CD4-positive, CD25-positive, alpha-beta regulatory T cell (primary cell): ENCODE measurements at regions not wholly inside any gene's neighbourhood (a gene's known extent, or its start where the extent isn't known, plus 50 kb on each side); places are given as distances from the start of the nearest gene placed in this dataset.

Source experiments
- ATAC-seq, 2 donors: fragments of 150-1000 bp; cut with Tn5 transposase; one replicate each; pipeline ENCODE4 v1.10.0; 2021; ENCODE audit warnings: low read depth in 2 of 2, moderate number of reproducible peaks in 2 of 2, moderate library complexity in 1 of 2
- DNase-seq, 3 donors: peaks; one replicate each; pipeline versions ENCODE4 v3.0.0 to v3.0.0-alpha.2; 2012 to 2022; ENCODE audit warnings: mixed read lengths in 1 of 3
- H3K27ac ChIP-seq: one replicate; pipeline ENCODE4 v1.7.0; 2013; ENCODE audit warnings: mild to moderate bottlenecking, low read length; ENCODE audit not compliant: insufficient read depth, poor library complexity, severe bottlenecking
- H3K27me3 ChIP-seq: one replicate; pipeline ENCODE4 v1.7.0; 2013; ENCODE audit warnings: low read length; ENCODE audit not compliant: control insufficient read depth, insufficient read depth
- H3K36me3 ChIP-seq: one replicate; pipeline ENCODE4 v1.7.0; 2013; ENCODE audit warnings: mild to moderate bottlenecking, low read length, moderate library complexity; ENCODE audit not compliant: control insufficient read depth, insufficient read depth
- H3K4me1 ChIP-seq: 2 replicates; pipeline ENCODE4 v1.7.0; 2013; ENCODE audit warnings: mild to moderate bottlenecking, low read length; ENCODE audit not compliant: insufficient read depth, control insufficient read depth, poor library complexity, severe bottlenecking
- H3K4me3 ChIP-seq: one replicate; pipeline ENCODE4 v1.7.0; 2013; ENCODE audit warnings: low read depth, mild to moderate bottlenecking, low read length, moderate library complexity
- H3K9me3 ChIP-seq, 2 experiments: 1 replicate in 1 of 2; 2 replicates in 1 of 2; pipeline ENCODE4 v1.7.0; 2013; ENCODE audit warnings: low read length in 2 of 2, mild to moderate bottlenecking in 1 of 2, moderate library complexity in 1 of 2; ENCODE audit not compliant: control insufficient read depth in 2 of 2
- H3K27ac Mint-ChIP-seq, 3 donors: one replicate each; pipeline ENCODE4 v1.8.0; 2020 to 2022; ENCODE audit warnings: mild to moderate bottlenecking in 3 of 3, mixed read lengths in 3 of 3, moderate library complexity in 2 of 3
- H3K27me3 Mint-ChIP-seq: one replicate; pipeline ENCODE4 v1.8.0; 2022; ENCODE audit warnings: mild to moderate bottlenecking, mixed read lengths
- H3K36me3 Mint-ChIP-seq: one replicate; pipeline ENCODE4 v1.8.0; 2020; ENCODE audit warnings: mixed read lengths
- H3K4me1 Mint-ChIP-seq, 4 donors: one replicate each; pipeline ENCODE4 v1.8.0; 2020 to 2022; ENCODE audit warnings: mixed read lengths in 4 of 4, mild to moderate bottlenecking in 1 of 4
- H3K4me3 Mint-ChIP-seq, 4 donors: one replicate each; pipeline ENCODE4 v1.8.0; 2020 to 2022; ENCODE audit warnings: mild to moderate bottlenecking in 4 of 4, mixed read lengths in 4 of 4, moderate library complexity in 3 of 4
- H3K9me3 Mint-ChIP-seq, 7 donors: one replicate each; pipeline ENCODE4 v1.8.0; 2020 to 2022; ENCODE audit warnings: mixed read lengths in 7 of 7, mild to moderate bottlenecking in 3 of 7, moderate library complexity in 2 of 7

- Mint-ChIP-seq H3K9me3 (peaks cover 0 to 3% (median 0%) of the 10 kb centered on the region in 7 donors), H3K27me3 (no peaks in the 10 kb centered on the region), H3K4me1 (no peaks in the 10 kb centered on the region), H3K27ac (no peak overlapping the region), H3K36me3 (no peaks in the 10 kb centered on the region), H3K4me3 (no peak overlapping the region)
- no peaks in the 10 kb centered on the region for H3K9me3 ChIP-seq
- no peaks in the 10 kb centered on the region for H3K36me3 ChIP-seq
- no peak overlapping the region for H3K4me3 ChIP-seq
- no peak for ATAC-seq
- DNase-seq = no peak
- H3K27ac ChIP-seq = no peak overlapping the region
- no peaks in the 10 kb centered on the region for H3K4me1 ChIP-seq
- no peaks in the 10 kb centered on the region for H3K27me3 ChIP-seq
Measured at GRCh38 chr12:84719997-84720396, 192.6 kb downstream of the SLC6A15 start.

GRCh38 chr12:84718906-84719305 is 193.7 kb downstream of the SLC6A15 start:
- Mint-ChIP-seq H3K4me3 (no peak overlapping the region), H3K4me1 (no peaks in the 10 kb centered on the region), H3K9me3 (peaks cover 0 to 3% (median 0%) of the 10 kb centered on the region in 7 donors), H3K36me3 (no peaks in the 10 kb centered on the region), H3K27me3 (no peaks in the 10 kb centered on the region), H3K27ac (no peak overlapping the region)
- Histone ChIP-seq H3K27ac (no peak overlapping the region), H3K4me1 (no peaks in the 10 kb centered on the region), H3K4me3 (no peak overlapping the region), H3K27me3 (no peaks in the 10 kb centered on the region), H3K36me3 (no peaks in the 10 kb centered on the region), H3K9me3 (no peaks in the 10 kb centered on the region)
- ATAC-seq = no peak
- no peak for DNase-seq

GRCh38 chr12:84712747-84713146 is 199.9 kb downstream of the SLC6A15 start:
- no peak overlapping the region for H3K4me3 Mint-ChIP-seq
- no peaks in the 10 kb centered on the region for H3K27me3 Mint-ChIP-seq
- Histone ChIP-seq H3K9me3 (no peaks in the 10 kb centered on the region), H3K27ac (no peak overlapping the region), H3K36me3 (no peaks in the 10 kb centered on the region), H3K4me3 (no peak overlapping the region), H3K27me3 (no peaks in the 10 kb centered on the region), H3K4me1 (no peaks in the 10 kb centered on the region)
- no peak for ATAC-seq
- H3K9me3 Mint-ChIP-seq = peaks cover 0 to 6% (median 1%) of the 10 kb centered on the region in 7 donors
- DNase-seq = no peak
- H3K27ac Mint-ChIP-seq = no peak overlapping the region
- no peaks in the 10 kb centered on the region for H3K4me1 Mint-ChIP-seq
- H3K36me3 Mint-ChIP-seq = no peaks in the 10 kb centered on the region

GRCh38 chr12:84706374-84706773 is 206.2 kb downstream of the SLC6A15 start:
- Mint-ChIP-seq H3K4me3 (no peak overlapping the region), H3K36me3 (no peaks in the 10 kb centered on the region), H3K27ac (no peak overlapping the region), H3K9me3 (peaks cover 0 to 8% (median 2%) of the 10 kb centered on the region in 7 donors), H3K4me1 (no peaks in the 10 kb centered on the region), H3K27me3 (no peaks in the 10 kb centered on the region)
- Histone ChIP-seq H3K9me3 (no peaks in the 10 kb centered on the region), H3K4me3 (no peak overlapping the region), H3K27me3 (no peaks in the 10 kb centered on the region), H3K27ac (no peak overlapping the region), H3K36me3 (no peaks in the 10 kb centered on the region), H3K4me1 (no peaks in the 10 kb centered on the region)
- ATAC-seq (no peak), DNase-seq (no peak)

GRCh38 chr12:84704856-84705255 is 207.7 kb downstream of the SLC6A15 start:
- no peaks in the 10 kb centered on the region for H3K27me3 ChIP-seq
- H3K27ac Mint-ChIP-seq = no peak overlapping the region
- no peaks in the 10 kb centered on the region for H3K36me3 Mint-ChIP-seq
- H3K9me3 Mint-ChIP-seq = peaks cover 0 to 6% (median 0%) of the 10 kb centered on the region in 7 donors
- ATAC-seq (no peak), DNase-seq (no peak)
- H3K36me3 ChIP-seq = no peaks in the 10 kb centered on the region
- H3K4me3 ChIP-seq = no peak overlapping the region
- no peaks in the 10 kb centered on the region for H3K27me3 Mint-ChIP-seq
- no peak overlapping the region for H3K27ac ChIP-seq
- no peaks in the 10 kb centered on the region for H3K4me1 Mint-ChIP-seq
- H3K4me1 ChIP-seq = no peaks in the 10 kb centered on the region
- no peak overlapping the region for H3K4me3 Mint-ChIP-seq
- H3K9me3 ChIP-seq = no peaks in the 10 kb centered on the region

- Histone ChIP-seq H3K27ac (no peak overlapping the region), H3K36me3 (no peaks in the 10 kb centered on the region), H3K4me3 (no peak overlapping the region), H3K4me1 (no peaks in the 10 kb centered on the region), H3K9me3 (no peaks in the 10 kb centered on the region), H3K27me3 (no peaks in the 10 kb centered on the region)
- Mint-ChIP-seq H3K36me3 (no peaks in the 10 kb centered on the region), H3K4me1 (no peaks in the 10 kb centered on the region), H3K27me3 (no peaks in the 10 kb centered on the region), H3K9me3 (peaks cover 0 to 6% (median 0%) of the 10 kb centered on the region in 7 donors), H3K27ac (no peak overlapping the region), H3K4me3 (no peak overlapping the region)
- DNase-seq = no peak
- ATAC-seq = no peak
Measured at GRCh38 chr12:84702001-84702400, 210.6 kb downstream of the SLC6A15 start.

GRCh38 chr12:84701041-84701440 is 211.6 kb downstream of the SLC6A15 start:
- no peaks in the 10 kb centered on the region for H3K36me3 Mint-ChIP-seq
- H3K27me3 Mint-ChIP-seq = no peaks in the 10 kb centered on the region
- H3K4me1 Mint-ChIP-seq = no peaks in the 10 kb centered on the region
- Histone ChIP-seq H3K4me3 (no peak overlapping the region), H3K9me3 (no peaks in the 10 kb centered on the region), H3K27me3 (no peaks in the 10 kb centered on the region), H3K27ac (no peak overlapping the region), H3K4me1 (no peaks in the 10 kb centered on the region), H3K36me3 (no peaks in the 10 kb centered on the region)
- DNase-seq (no peak), ATAC-seq (no peak)
- no peak overlapping the region for H3K27ac Mint-ChIP-seq
- peaks cover 0 to 6% (median 0%) of the 10 kb centered on the region in 7 donors for H3K9me3 Mint-ChIP-seq
- no peak overlapping the region for H3K4me3 Mint-ChIP-seq

- ATAC-seq (no peak), DNase-seq (no peak)
- H3K4me3 ChIP-seq = no peak overlapping the region
- H3K9me3 ChIP-seq = no peaks in the 10 kb centered on the region
- Mint-ChIP-seq H3K4me3 (no peak overlapping the region), H3K27ac (no peak overlapping the region), H3K27me3 (no peaks in the 10 kb centered on the region), H3K9me3 (peaks cover 0 to 6% (median 0%) of the 10 kb centered on the region in 7 donors), H3K36me3 (no peaks in the 10 kb centered on the region), H3K4me1 (no peaks in the 10 kb centered on the region)
- no peaks in the 10 kb centered on the region for H3K27me3 ChIP-seq
- no peaks in the 10 kb centered on the region for H3K36me3 ChIP-seq
- no peaks in the 10 kb centered on the region for H3K4me1 ChIP-seq
- H3K27ac ChIP-seq = no peak overlapping the region
Measured at GRCh38 chr12:84698576-84699333, 213.8 kb downstream of the SLC6A15 start.
